ENCODE measurements at regions not wholly inside any gene's neighbourhood (a gene's known extent, or its start where the extent isn't known, plus 50 kb on each side); places are given as distances from the start of the nearest gene placed in this dataset.
A peak's percentile ranks its signal among the peaks of the same experiment; 100 is the strongest.
"Not testable (repeated sequence)": the region's sequence is repeated elsewhere in the genome, so short reads cannot be mapped to it uniquely, and the experiment has no call there.

- DNase-seq (ENCODE audit: low read depth in 1 of 2, low spot score in 1 of 2) = no peak
Observed at GRCh38 chrX:140086691-140087090, 121.4 kb upstream of the CXorf66 start.

- DNase-seq (ENCODE audit: low read depth in 1 of 2, low spot score in 1 of 2) = not testable (repeated sequence)
Observed at GRCh38 chrX:140074851-140075250, 109.5 kb upstream of the CXorf66 start.

- DNase-seq (ENCODE audit: low read depth in 1 of 2, low spot score in 1 of 2) = no peak
Observed at GRCh38 chrX:140071037-140071436, 105.7 kb upstream of the CXorf66 start.

- no peak for DNase-seq (ENCODE audit: low read depth in 1 of 2, low spot score in 1 of 2)
Observed at GRCh38 chrX:140065961-140066662, 100.8 kb upstream of the CXorf66 start.

- no peak for DNase-seq (ENCODE audit: low read depth in 1 of 2, low spot score in 1 of 2)
Observed at GRCh38 chrX:140064993-140065392, 99.7 kb upstream of the CXorf66 start.

- peak; percentile 4 to 40 for DNase-seq (ENCODE audit: low read depth in 1 of 2, low spot score in 1 of 2)
Observed at GRCh38 chrX:140057001-140057411, 91.7 kb upstream of the CXorf66 start.

- DNase-seq (ENCODE audit: low read depth in 1 of 2, low spot score in 1 of 2) = no peak
Observed at GRCh38 chrX:140053846-140054245, 88.5 kb upstream of the CXorf66 start.

- no peak for DNase-seq (ENCODE audit: low read depth in 1 of 2, low spot score in 1 of 2)
Observed at GRCh38 chrX:140050906-140051305, 85.6 kb upstream of the CXorf66 start.

- DNase-seq (ENCODE audit: low read depth in 1 of 2, low spot score in 1 of 2) = no peak
Observed at GRCh38 chrX:140040386-140040785, 75.1 kb upstream of the CXorf66 start.

- DNase-seq (ENCODE audit: low read depth in 1 of 2, low spot score in 1 of 2) = no peak
Observed at GRCh38 chrX:140038842-140039241, 73.5 kb upstream of the CXorf66 start.

GRCh38 chrX:140034916-140035315 is 69.6 kb upstream of the CXorf66 start:
- no peak for DNase-seq (ENCODE audit: low read depth in 1 of 2, low spot score in 1 of 2)

- DNase-seq (ENCODE audit: low read depth in 1 of 2, low spot score in 1 of 2) = no peak
Observed at GRCh38 chrX:140022482-140022881, 57.2 kb upstream of the CXorf66 start.

GRCh38 chrX:140019134-140019533 is 53.8 kb upstream of the CXorf66 start:
- DNase-seq (ENCODE audit: low read depth in 1 of 2, low spot score in 1 of 2) = not testable (repeated sequence)
